HG03159 (cell line): ENCODE measurements at regions not wholly inside any gene's neighbourhood (a gene's known extent, or its start where the extent isn't known, plus 50 kb on each side); places are given as distances from the start of the nearest gene placed in this dataset.
"Not testable (repeated sequence)": the region's sequence is repeated elsewhere in the genome, so short reads cannot be mapped to it uniquely, and the experiment has no call there.

Experiments
- ATAC-seq: cut with Tn5 transposase; IDR thresholded peaks from one replicate; pipeline ENCODE4 v1.9.1; 2021; ENCODE audit warnings: mild to moderate bottlenecking, moderate library complexity; ENCODE audit not compliant: unreplicated experiment

- ATAC-seq: no peak
Observed at GRCh38 chr5:74465724-74466123, 174.8 kb downstream of the ENC1 start.

GRCh38 chr5:74464512-74465209 is 175.9 kb downstream of the ENC1 start:
- ATAC-seq: no peak

GRCh38 chr5:74462356-74462755 is 178.2 kb downstream of the ENC1 start:
- ATAC-seq: no peak

- ATAC-seq: no peak
Observed at GRCh38 chr5:74461251-74461650, 179.3 kb downstream of the ENC1 start.

- no peak for ATAC-seq
Observed at GRCh38 chr5:74460694-74461093, 179.8 kb downstream of the ENC1 start.

GRCh38 chr5:74459984-74460383 is 180.5 kb downstream of the ENC1 start:
- no peak for ATAC-seq

- no peak for ATAC-seq
Observed at GRCh38 chr5:74457876-74458275, 182.7 kb downstream of the ENC1 start.

GRCh38 chr5:74454263-74455030 is 186.1 kb downstream of the ENC1 start:
- no peak for ATAC-seq

- ATAC-seq: no peak
Observed at GRCh38 chr5:74452856-74453255, 187.7 kb downstream of the ENC1 start.

- no peak for ATAC-seq
Observed at GRCh38 chr5:74450095-74450494, 190.4 kb downstream of the ENC1 start.

GRCh38 chr5:74446725-74447241 is 193.7 kb downstream of the ENC1 start:
- ATAC-seq: no peak

- no peak for ATAC-seq
Observed at GRCh38 chr5:74442466-74442865, 198.1 kb downstream of the ENC1 start.

GRCh38 chr5:74441616-74442015 is 198.9 kb downstream of the ENC1 start:
- ATAC-seq: no peak

- ATAC-seq: no peak
Observed at GRCh38 chr5:74440341-74440740, 200.2 kb downstream of the ENC1 start.

GRCh38 chr5:74437870-74438269 is 202.7 kb downstream of the ENC1 start:
- not testable (repeated sequence) for ATAC-seq

GRCh38 chr5:74433896-74434829 is 206.4 kb downstream of the ENC1 start:
- ATAC-seq: no peak

GRCh38 chr5:74433255-74433895 is 207.2 kb downstream of the ENC1 start:
- ATAC-seq: peak; percentile 58

GRCh38 chr5:74432721-74433120 is 207.8 kb downstream of the ENC1 start:
- no peak for ATAC-seq

- no peak for ATAC-seq
Observed at GRCh38 chr5:74432216-74432615, 208.3 kb downstream of the ENC1 start.

GRCh38 chr5:74431290-74431669 is 209.2 kb downstream of the ENC1 start:
- no peak for ATAC-seq
